CD4-positive, alpha-beta T cell (primary cell): ENCODE measurements at regions not wholly inside any gene's neighbourhood (a gene's known extent, or its start where the extent isn't known, plus 50 kb on each side); places are given as distances from the start of the nearest gene placed in this dataset.

ENCODE experiments used
- ATAC-seq: fragments of 200-7000 bp; cut with Tn5 transposase; one replicate; pipeline ENCODE4 v1.10.0; 2022; ENCODE audit warnings: mild to moderate bottlenecking; ENCODE audit not compliant: poor library complexity
- CTCF ChIA-PET: fragments of 350-600 bp; sonication (Branson Sonifier 250); formaldehyde crosslinking; loops from one replicate; lab custom pipeline; 2021; ENCODE audit warnings: antibody characterized with exemption, inconsistent platforms; lab: Charles Lee
- POLR2A ChIA-PET: fragments of 350-600 bp; sonication (Branson Sonifier 250); formaldehyde crosslinking; loops from one replicate; lab custom pipeline; 2021; ENCODE audit warnings: antibody characterized with exemption, inconsistent platforms; lab: Charles Lee
- DNase-seq, 14 experiments: peaks; one replicate each; pipeline ENCODE4 v3.0.0-alpha.2; 2013 to 2020; ENCODE audit warnings: mixed read lengths in 2 of 14
- H3K27ac ChIP-seq, 2 donors: one replicate each; pipeline versions ENCODE4 v1.5.1 to v1.7.0; 2013; ENCODE audit warnings: low read length in 2 of 2, low read depth in 1 of 2, mild to moderate bottlenecking in 1 of 2
- H3K27me3 ChIP-seq, 2 experiments: 1 replicate in 1 of 2; 2 replicates in 1 of 2; pipeline versions ENCODE4 v1.6.1 to v1.7.0; 2013; ENCODE audit warnings: low read length in 2 of 2, control low read depth in 1 of 2, mild to moderate bottlenecking in 1 of 2, moderate library complexity in 1 of 2; ENCODE audit not compliant: insufficient read depth in 2 of 2, control insufficient read depth in 1 of 2
- H3K36me3 ChIP-seq: one replicate; pipeline ENCODE4 v1.6.1; 2013; ENCODE audit warnings: low read length, control low read depth; ENCODE audit not compliant: insufficient read depth
- H3K4me1 ChIP-seq: one replicate; pipeline ENCODE4 v1.6.1; 2013; ENCODE audit warnings: low read length, control low read depth; ENCODE audit not compliant: insufficient read depth
- H3K4me3 ChIP-seq: one replicate; pipeline ENCODE4 v1.5.1; 2013; ENCODE audit warnings: mild to moderate bottlenecking, low read length, moderate library complexity
- H3K9me3 ChIP-seq, 2 experiments: 1 replicate in 1 of 2; 2 replicates in 1 of 2; pipeline versions ENCODE4 v1.6.1 to v1.7.0; 2013; ENCODE audit warnings: low read length in 2 of 2, mild to moderate bottlenecking in 2 of 2, control low read depth in 1 of 2, moderate library complexity in 1 of 2; ENCODE audit not compliant: control insufficient read depth in 1 of 2, insufficient read depth in 1 of 2
- H3K27ac Mint-ChIP-seq: one replicate; pipeline ENCODE4 v1.8.0; 2020; ENCODE audit warnings: mixed read lengths
- H3K27me3 Mint-ChIP-seq: one replicate; pipeline ENCODE4 v1.8.0; 2021; ENCODE audit warnings: mixed read lengths
- H3K36me3 Mint-ChIP-seq: one replicate; pipeline ENCODE4 v1.8.0; 2021; ENCODE audit warnings: low read depth, mixed read lengths
- H3K4me1 Mint-ChIP-seq: one replicate; pipeline ENCODE4 v1.8.0; 2021; ENCODE audit warnings: low read depth, mixed read lengths
- H3K4me3 Mint-ChIP-seq: one replicate; pipeline ENCODE4 v1.8.0; 2020; ENCODE audit warnings: mild to moderate bottlenecking, mixed read lengths
- H3K9me3 Mint-ChIP-seq: one replicate; pipeline ENCODE4 v1.8.0; 2020; ENCODE audit warnings: mixed read lengths
- intact Hi-C, 2 experiments: fragments of 100-400 bp; cut with DNase I in 1 of 2; cut with micrococcal nuclease in 1 of 2; formaldehyde crosslinking; loops; one replicate each; pipeline versions ENCODE4 v1.15.1 to v1.9.0; 2023 to 2025; cut with DNase I, micrococcal nuclease
- TF ChIP-seq, protein P1 (sequence below): fragments of 200-600 bp; IDR thresholded peaks from one replicate; pipeline ENCODE4 v1.8.0; 2022; ENCODE audit warnings: antibody characterized with exemption, mild to moderate bottlenecking

DNA sequence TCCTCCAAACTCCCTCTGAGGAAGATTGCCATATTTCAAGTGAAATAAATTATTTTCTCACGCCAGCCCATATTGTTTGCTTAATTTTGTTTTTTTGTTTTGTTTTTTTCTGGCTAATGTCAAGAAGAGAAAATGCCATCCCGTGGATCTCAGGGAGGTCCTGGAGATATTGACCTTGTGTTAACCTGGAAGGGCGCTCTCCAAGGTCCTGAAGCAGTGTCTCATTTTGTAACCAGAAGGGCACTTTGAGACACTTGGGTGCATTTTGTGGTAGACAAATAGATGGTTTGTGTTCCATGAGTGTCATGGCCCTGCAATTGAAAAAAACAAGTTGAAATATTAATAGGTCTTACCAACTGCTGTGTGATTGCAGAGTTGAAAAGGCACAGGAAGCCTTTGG lies 268.9 kb downstream of the SUDS3 start:
- no peak overlapping the region for H3K27ac ChIP-seq
- Mint-ChIP-seq H3K4me3 (no peak overlapping the region), H3K27me3 (no peaks in the 10 kb centered on the region), H3K36me3 (no peaks in the 10 kb centered on the region), H3K4me1 (no peaks in the 10 kb centered on the region), H3K9me3 (peaks cover 16% of the 10 kb centered on the region), H3K27ac (no peak overlapping the region)
- TF ChIP-seq, protein P1, sequence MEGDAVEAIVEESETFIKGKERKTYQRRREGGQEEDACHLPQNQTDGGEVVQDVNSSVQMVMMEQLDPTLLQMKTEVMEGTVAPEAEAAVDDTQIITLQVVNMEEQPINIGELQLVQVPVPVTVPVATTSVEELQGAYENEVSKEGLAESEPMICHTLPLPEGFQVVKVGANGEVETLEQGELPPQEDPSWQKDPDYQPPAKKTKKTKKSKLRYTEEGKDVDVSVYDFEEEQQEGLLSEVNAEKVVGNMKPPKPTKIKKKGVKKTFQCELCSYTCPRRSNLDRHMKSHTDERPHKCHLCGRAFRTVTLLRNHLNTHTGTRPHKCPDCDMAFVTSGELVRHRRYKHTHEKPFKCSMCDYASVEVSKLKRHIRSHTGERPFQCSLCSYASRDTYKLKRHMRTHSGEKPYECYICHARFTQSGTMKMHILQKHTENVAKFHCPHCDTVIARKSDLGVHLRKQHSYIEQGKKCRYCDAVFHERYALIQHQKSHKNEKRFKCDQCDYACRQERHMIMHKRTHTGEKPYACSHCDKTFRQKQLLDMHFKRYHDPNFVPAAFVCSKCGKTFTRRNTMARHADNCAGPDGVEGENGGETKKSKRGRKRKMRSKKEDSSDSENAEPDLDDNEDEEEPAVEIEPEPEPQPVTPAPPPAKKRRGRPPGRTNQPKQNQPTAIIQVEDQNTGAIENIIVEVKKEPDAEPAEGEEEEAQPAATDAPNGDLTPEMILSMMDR: no peak
- H3K27me3 ChIP-seq: no peaks in the 10 kb centered on the region
- H3K9me3 ChIP-seq: peaks cover 0 to 2% of the 10 kb centered on the region in 2 experiments
- ATAC-seq (no peak), DNase-seq (no peak)
- intact Hi-C loops: no loop called here
- H3K36me3 ChIP-seq: no peaks in the 10 kb centered on the region
- ChIA-PET CTCF (no interaction called here), POLR2A (no interaction called here)
- H3K4me3 ChIP-seq: no peak overlapping the region
- no peaks in the 10 kb centered on the region for H3K4me1 ChIP-seq

DNA sequence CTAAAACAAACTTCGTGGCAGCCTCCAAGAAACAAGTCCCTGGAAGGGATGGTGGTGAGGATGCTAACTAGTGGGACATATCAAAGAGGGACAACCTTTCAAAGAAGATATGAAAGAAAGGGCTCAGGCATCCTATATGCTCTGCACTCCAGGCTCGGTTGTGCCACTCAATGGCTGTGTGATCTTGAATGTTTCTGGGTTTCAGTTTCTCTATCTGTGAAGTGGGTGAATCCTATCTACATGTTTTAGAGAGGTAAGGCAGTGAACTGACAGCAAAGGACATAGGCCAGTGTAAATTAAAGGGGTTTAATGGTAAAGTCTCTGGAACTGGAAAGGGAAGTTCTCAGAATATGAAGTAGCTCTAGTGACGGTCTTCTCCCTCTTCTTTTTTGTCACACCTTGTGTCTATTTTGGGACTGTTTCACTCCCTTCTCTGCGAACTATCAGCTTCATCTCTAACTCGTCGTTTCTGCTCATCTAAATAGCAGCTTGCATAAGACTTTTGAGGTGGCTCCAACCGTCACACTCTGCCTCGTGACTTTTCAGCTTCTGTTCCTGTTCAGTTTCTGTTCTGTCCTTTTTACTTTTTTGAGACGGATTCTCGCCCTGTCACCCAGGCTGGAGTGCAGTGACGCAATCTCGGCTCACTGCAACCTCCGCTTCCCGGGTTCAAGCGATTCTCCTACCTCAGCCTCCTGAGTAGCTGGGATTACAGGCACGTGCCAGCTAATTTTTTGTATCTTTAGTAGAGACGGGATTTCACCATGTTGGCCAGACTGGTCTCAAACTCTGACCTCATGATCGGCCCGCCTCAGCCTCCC lies 273.6 kb downstream of the SUDS3 start:
- Histone ChIP-seq H3K27ac (no peak overlapping the region), H3K27me3 (no peaks in the 10 kb centered on the region), H3K4me1 (no peaks in the 10 kb centered on the region), H3K36me3 (no peaks in the 10 kb centered on the region), H3K4me3 (no peak overlapping the region), H3K9me3 (peaks cover 0 to 8% of the 10 kb centered on the region in 2 experiments)
- Mint-ChIP-seq H3K9me3 (peaks cover 3% of the 10 kb centered on the region), H3K27ac (no peak overlapping the region), H3K4me1 (no peaks in the 10 kb centered on the region), H3K36me3 (no peaks in the 10 kb centered on the region), H3K4me3 (no peak overlapping the region), H3K27me3 (no peaks in the 10 kb centered on the region)
- POLR2A ChIA-PET: no interaction called here
- CTCF ChIA-PET: no interaction called here
- ATAC-seq: no peak
- intact Hi-C loops: no loop called here
- TF ChIP-seq, protein P1: no peak
- DNase-seq: no peak

DNA sequence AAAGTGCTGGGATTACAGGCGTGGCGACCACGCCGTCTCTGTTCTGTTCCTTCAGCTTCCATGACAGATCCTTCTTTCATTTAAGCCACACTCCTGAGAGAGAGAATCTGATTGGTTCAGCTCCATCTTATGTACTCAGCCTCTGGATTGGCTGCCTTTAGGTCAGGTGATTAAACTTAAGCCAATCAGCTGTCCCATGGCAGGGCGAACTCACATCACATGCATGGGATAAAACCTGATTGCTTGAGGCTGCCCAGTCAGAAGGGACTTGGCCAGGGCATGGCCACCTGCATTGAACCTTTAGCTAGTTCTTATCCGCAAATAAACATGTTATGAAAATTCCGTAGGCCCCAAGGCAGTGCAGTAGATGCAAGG lies 274.2 kb downstream of the SUDS3 start:
- Mint-ChIP-seq H3K36me3 (no peaks in the 10 kb centered on the region), H3K27ac (no peak overlapping the region), H3K27me3 (no peaks in the 10 kb centered on the region), H3K4me1 (no peaks in the 10 kb centered on the region), H3K9me3 (peaks cover 3% of the 10 kb centered on the region), H3K4me3 (no peak overlapping the region)
- Histone ChIP-seq H3K36me3 (no peaks in the 10 kb centered on the region), H3K9me3 (peaks cover 0 to 8% of the 10 kb centered on the region in 2 experiments), H3K4me1 (no peaks in the 10 kb centered on the region), H3K27ac (no peak overlapping the region), H3K4me3 (no peak overlapping the region), H3K27me3 (no peaks in the 10 kb centered on the region)
- ChIA-PET POLR2A (no interaction called here), CTCF (no interaction called here)
- DNase-seq (no peak), ATAC-seq (no peak)
- TF ChIP-seq, protein P1: no peak
- intact Hi-C loops: no loop called here
